GM19455 (cell line): ENCODE measurements at regions not wholly inside any gene's neighbourhood (a gene's known extent, or its start where the extent isn't known, plus 50 kb on each side); places are given as distances from the start of the nearest gene placed in this dataset.
A peak's percentile ranks its signal among the peaks of the same experiment; 100 is the strongest.
"Not testable (repeated sequence)": the region's sequence is repeated elsewhere in the genome, so short reads cannot be mapped to it uniquely, and the experiment has no call there.

Experiments
- ATAC-seq: cut with Tn5 transposase; IDR thresholded peaks from one replicate; pipeline ENCODE4 v1.9.1; 2021; ENCODE audit not compliant: unreplicated experiment

GRCh38 chr9:62655705-62656104 is 1465.9 kb downstream of the SPATA31A7 start:
- not testable (repeated sequence) for ATAC-seq

- ATAC-seq = not testable (repeated sequence)
Measured at GRCh38 chr9:62662733-62663507, 1473.1 kb downstream of the SPATA31A7 start.

GRCh38 chr9:62663512-62663911 is 1473.7 kb downstream of the SPATA31A7 start:
- ATAC-seq = not testable (repeated sequence)

GRCh38 chr9:62667137-62667824 is 1477.4 kb downstream of the SPATA31A7 start:
- not testable (repeated sequence) for ATAC-seq

GRCh38 chr9:62677016-62677415 is 1487.2 kb downstream of the SPATA31A7 start:
- ATAC-seq = not testable (repeated sequence)

- ATAC-seq = peak; percentile 42
Measured at GRCh38 chr9:62678336-62678735, 1488.5 kb downstream of the SPATA31A7 start.

- not testable (repeated sequence) for ATAC-seq
Measured at GRCh38 chr9:62679020-62679419, 1489.2 kb downstream of the SPATA31A7 start.

GRCh38 chr9:62684833-62685647 is 1495.2 kb downstream of the SPATA31A7 start:
- peak; percentile 80 for ATAC-seq

- ATAC-seq = not testable (repeated sequence)
Measured at GRCh38 chr9:62686313-62686712, 1496.5 kb downstream of the SPATA31A7 start.

- ATAC-seq = not testable (repeated sequence)
Measured at GRCh38 chr9:62693019-62693418, 1503.2 kb downstream of the SPATA31A7 start.

- ATAC-seq = not testable (repeated sequence)
Measured at GRCh38 chr9:62711317-62711716, 1521.5 kb downstream of the SPATA31A7 start.

GRCh38 chr9:62725580-62725979 is 1535.7 kb downstream of the SPATA31A7 start:
- not testable (repeated sequence) for ATAC-seq

- peak; percentile 96 for ATAC-seq
Measured at GRCh38 chr9:62730229-62731000, 1540.6 kb downstream of the SPATA31A7 start.

GRCh38 chr9:62731015-62731414 is 1541.2 kb downstream of the SPATA31A7 start:
- not testable (repeated sequence) for ATAC-seq

GRCh38 chr9:62737004-62737606 is 1547.3 kb downstream of the SPATA31A7 start:
- ATAC-seq = not testable (repeated sequence)

GRCh38 chr9:62737915-62738314 is 1548.1 kb downstream of the SPATA31A7 start:
- not testable (repeated sequence) for ATAC-seq

- not testable (repeated sequence) for ATAC-seq
Measured at GRCh38 chr9:62745774-62746529, 1556.1 kb downstream of the SPATA31A7 start.
